ENCODE measurements at regions not wholly inside any gene's neighbourhood (a gene's known extent, or its start where the extent isn't known, plus 50 kb on each side); places are given as distances from the start of the nearest gene placed in this dataset.

- no peak for TF ChIP-seq CTCF (conservative IDR thresholded peaks at IDR 0.05)
- TF ChIP-seq EZH2 (IDR thresholded peaks at IDR 0.05; ENCODE audit: low read depth): no peak
Measured at GRCh38 chr6:14924126-14925024, 321.5 kb upstream of the JARID2 start.
